MM.1S (cell line): ENCODE measurements at regions not wholly inside any gene's neighbourhood (a gene's known extent, or its start where the extent isn't known, plus 50 kb on each side); places are given as distances from the start of the nearest gene placed in this dataset.

Source experiments
- EZH2 ChIP-seq: fragments of 300-600 bp; sonication (generic); optimal IDR thresholded peaks from 2 replicates; pipeline ENCODE3; 2017; ENCODE audit warnings: low read depth, mild to moderate bottlenecking, antibody characterized with exemption, low read length, mixed read lengths
- EZH2phosphoT487 ChIP-seq: fragments of 300-600 bp; sonication (generic); IDR thresholded peaks from 2 replicates; pipeline ENCODE4 v1.6.1; 2018; ENCODE audit warnings: antibody characterized with exemption, low read length
- TF ChIP-seq, protein P1 (sequence below): fragments of 300-600 bp; sonication (generic); IDR thresholded peaks from 2 replicates; pipeline ENCODE4 v1.5.1; 2016; ENCODE audit warnings: antibody characterized with exemption, low read length, mixed read lengths

DNA sequence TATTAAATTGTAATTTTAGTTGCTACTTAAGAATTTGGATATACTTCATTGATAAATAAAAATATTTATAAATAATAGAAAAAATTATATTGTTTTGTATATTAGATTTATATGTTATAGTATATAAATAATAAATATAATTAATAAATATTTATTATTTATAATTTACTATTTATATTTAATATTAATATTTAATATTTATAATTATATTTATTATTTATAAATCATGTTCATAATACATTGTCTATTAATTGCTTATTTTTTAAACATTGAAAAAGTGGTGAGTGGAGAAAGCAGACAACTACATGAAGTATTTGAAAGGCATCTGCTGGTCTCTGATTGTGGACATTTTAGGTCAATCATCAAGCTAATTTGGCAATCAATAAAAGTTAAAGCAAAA lies 464.5 kb downstream of the MMUT start:
- TF ChIP-seq, protein P1, sequence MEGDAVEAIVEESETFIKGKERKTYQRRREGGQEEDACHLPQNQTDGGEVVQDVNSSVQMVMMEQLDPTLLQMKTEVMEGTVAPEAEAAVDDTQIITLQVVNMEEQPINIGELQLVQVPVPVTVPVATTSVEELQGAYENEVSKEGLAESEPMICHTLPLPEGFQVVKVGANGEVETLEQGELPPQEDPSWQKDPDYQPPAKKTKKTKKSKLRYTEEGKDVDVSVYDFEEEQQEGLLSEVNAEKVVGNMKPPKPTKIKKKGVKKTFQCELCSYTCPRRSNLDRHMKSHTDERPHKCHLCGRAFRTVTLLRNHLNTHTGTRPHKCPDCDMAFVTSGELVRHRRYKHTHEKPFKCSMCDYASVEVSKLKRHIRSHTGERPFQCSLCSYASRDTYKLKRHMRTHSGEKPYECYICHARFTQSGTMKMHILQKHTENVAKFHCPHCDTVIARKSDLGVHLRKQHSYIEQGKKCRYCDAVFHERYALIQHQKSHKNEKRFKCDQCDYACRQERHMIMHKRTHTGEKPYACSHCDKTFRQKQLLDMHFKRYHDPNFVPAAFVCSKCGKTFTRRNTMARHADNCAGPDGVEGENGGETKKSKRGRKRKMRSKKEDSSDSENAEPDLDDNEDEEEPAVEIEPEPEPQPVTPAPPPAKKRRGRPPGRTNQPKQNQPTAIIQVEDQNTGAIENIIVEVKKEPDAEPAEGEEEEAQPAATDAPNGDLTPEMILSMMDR = no peak
- TF ChIP-seq EZH2 (no peak), EZH2phosphoT487 (no peak)
